Stimulated activated CD8-positive, alpha-beta memory T cell treated with anti-CD3 and anti-CD28 coated beads, Interleukin-7, amount 100 ng/mL, for 4 hours (primary cell): ENCODE measurements at regions not wholly inside any gene's neighbourhood (a gene's known extent, or its start where the extent isn't known, plus 50 kb on each side); places are given as distances from the start of the nearest gene placed in this dataset.

Experiments
- DNase-seq, 2 donors: peaks; one replicate each; pipeline ENCODE4 v3.0.0-alpha.2; 2020; ENCODE audit warnings: low read depth in 2 of 2

GRCh38 chr10:130463104-130463875 is 327.1 kb downstream of the GLRX3 start:
- DNase-seq, result no peak

GRCh38 chr10:130463876-130464364 is 327.7 kb downstream of the GLRX3 start:
- no peak for DNase-seq

DNA sequence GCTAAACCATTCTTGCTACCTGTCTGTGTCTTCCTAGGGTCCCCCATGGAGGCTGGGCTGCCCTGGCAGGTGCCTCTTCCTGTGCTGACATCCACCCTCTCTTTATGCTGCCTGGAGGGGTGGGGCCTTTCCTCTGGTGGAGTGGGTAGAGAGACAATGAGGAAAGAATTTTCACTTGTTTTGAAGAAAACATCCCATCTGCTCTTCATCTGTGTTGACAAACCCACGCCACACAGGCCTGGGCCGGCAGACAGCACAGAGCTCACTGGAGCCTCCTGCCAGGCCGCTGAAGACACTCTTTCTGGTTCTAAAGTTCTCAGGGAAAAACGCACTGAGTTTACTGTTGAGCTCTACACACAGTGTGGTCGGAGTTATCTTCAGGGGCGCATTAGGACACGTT is 328.2 kb downstream of the GLRX3 start:
- no peak for DNase-seq

- DNase-seq, result no peak
Observed at GRCh38 chr10:130466271-130466997, 330.2 kb downstream of the GLRX3 start.

- DNase-seq, result no peak
Observed at GRCh38 chr10:130470286-130470685, 334.1 kb downstream of the GLRX3 start.

DNA sequence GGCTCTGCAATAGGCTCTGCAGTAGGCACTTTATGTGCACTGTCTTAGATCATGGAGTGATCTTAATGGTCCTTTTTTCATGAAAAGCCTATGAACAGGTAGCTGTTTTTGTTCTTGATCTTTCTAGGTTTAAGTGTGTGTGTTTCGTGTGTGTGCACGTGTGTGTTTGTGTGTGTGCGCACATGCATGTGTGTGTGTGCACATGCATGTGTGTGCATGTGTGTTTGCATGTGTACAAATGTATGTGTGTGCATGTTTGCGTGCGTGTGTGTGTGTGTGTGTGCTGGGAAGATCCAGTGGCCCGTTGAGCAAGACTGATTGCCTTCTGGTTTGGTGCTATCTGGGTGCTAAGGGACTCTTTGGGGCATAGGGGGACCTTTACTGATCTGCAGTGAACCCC is 334.8 kb downstream of the GLRX3 start:
- DNase-seq, result no peak

GRCh38 chr10:130471486-130471885 is 335.3 kb downstream of the GLRX3 start:
- no peak for DNase-seq

DNA sequence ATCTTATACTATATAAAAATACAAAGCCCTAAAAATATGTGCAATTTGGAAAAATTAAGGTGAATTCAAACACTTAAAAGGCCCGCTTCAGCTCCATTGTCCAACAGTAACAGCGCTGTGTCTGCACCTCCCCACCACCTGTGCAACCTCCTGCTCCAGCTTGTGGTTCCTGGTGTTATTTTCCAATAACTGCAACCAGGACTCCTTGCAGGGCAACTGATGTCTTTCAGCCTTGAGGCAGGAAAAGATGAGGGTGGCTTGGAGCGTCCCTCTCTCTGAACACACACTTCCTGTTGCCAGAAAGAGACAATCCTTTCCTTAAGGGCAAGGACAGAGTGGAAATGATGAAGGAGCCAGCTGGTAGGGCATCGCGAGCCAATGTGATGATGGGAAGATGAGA is 336.0 kb downstream of the GLRX3 start:
- DNase-seq, result no peak

DNA sequence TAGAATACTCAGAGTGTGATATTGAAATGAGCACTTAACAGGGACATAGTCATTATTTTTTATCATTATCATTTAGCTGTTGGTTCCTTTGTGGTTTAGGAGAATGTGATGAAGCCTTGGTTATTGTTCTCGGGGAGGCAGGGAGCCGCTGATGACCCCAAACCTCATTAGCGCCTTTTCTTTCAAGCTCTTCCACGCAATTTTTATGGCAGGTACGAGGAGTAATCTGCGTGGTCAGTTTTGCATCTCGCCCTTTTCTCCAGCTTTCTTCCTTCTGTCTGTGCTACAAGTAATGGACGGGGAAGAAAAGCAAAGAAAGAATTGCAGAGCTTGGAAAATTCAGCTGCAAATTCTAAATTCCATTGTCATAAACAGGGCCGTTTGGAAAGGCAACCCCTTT is 338.4 kb downstream of the GLRX3 start:
- no peak for DNase-seq

- no peak for DNase-seq
Observed at GRCh38 chr10:130477360-130477759, 341.2 kb downstream of the GLRX3 start.

DNA sequence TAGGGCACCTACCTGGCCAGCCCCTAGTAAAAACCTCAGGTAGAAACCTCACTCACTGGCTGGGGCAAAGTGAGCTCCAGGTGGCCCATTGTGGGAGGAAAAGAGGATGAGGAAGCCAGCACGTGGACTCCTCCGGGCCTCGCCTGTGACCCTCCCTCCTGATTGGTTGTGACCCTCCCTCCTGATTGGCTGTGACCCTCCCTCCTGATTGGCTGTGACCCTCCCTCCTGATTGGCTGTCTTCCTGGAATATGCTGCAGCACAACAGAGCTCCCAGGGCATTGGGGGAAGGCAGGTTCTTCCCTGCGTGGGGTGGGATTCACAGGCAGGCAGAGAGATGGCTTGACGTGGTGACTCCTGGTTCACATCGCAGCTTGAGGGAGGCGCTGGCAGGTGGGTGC is 343.0 kb downstream of the GLRX3 start:
- no peak for DNase-seq

DNA sequence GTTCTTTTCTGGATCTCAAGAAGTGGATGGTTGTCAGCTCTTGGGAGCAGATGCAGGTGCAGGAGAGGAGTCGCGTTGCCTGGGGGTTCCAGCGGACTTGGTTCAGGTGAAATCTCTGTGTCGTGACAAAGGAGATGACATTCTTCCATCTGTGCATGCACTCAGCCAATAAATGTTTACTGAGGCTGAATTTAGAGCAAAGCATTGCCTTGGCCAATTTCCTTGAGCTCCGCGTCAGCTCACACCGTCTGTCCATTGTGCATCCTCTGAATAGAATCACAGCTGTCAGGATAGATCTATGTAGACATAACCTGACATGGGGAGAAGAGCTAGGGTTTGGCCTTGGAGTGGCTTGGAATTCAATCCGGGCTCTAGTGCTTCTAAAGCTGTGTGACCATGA is 343.7 kb downstream of the GLRX3 start:
- no peak for DNase-seq

DNA sequence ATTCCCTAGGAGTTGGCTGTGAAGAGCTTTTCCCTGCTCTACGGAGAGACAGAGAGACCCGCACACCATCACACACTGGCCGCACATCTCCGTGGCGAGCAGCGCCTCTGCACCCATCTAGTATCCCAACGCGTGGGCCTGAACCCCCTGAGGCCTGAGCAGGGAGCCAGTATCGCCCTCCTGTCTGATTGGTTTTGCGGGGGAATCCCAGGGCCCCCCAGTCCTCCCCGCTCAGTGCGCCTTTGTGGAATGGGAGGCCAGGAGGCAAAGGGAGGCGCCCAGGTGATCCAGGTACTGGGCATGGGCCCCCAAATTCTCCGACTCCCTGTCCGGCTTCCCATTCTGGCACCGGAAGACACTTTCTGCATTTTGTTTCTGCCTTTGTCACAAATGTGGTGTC is 344.3 kb downstream of the GLRX3 start:
- no peak for DNase-seq

- DNase-seq, result no peak
Observed at GRCh38 chr10:130481076-130481930, 345.1 kb downstream of the GLRX3 start.

GRCh38 chr10:130481936-130482335 is 345.7 kb downstream of the GLRX3 start:
- no peak for DNase-seq

DNA sequence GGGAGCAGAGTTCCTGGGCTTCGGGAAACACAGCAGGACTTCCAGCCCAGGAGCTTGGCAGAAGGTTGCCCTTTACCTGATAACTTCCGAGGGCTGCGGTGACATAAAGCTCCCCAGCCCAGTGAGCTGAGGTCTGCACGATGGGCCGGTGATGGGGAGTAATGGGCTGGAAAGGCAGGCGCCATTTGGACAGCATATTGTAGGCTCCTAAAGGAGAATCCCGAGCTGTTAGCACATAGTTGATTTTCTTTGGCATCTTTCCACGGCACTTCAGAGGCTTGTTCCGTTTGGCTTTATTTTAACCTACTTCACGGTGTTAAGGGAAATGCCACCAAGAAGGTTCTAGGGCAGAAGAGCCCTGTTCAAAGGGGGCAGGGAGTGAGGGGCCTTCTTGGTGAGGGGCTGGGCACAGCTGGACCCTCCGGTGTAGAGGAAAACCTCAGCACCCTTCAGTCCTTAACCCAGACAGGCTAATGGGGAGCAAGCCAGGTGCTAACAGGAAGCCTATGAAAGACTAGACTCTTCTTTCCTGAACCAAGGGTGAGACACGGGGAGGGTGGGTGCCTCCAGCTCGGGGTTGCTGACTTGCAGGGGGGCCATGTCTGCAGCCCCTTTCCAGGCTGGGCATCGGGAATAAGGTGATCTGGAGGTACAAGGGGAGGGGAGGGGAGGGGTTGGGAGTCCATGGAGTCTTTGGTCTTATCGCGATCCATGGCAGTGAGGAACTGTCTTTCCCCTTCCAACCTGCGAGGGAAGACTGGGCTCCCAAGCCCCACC is 347.7 kb downstream of the GLRX3 start:
- DNase-seq, result no peak

DNA sequence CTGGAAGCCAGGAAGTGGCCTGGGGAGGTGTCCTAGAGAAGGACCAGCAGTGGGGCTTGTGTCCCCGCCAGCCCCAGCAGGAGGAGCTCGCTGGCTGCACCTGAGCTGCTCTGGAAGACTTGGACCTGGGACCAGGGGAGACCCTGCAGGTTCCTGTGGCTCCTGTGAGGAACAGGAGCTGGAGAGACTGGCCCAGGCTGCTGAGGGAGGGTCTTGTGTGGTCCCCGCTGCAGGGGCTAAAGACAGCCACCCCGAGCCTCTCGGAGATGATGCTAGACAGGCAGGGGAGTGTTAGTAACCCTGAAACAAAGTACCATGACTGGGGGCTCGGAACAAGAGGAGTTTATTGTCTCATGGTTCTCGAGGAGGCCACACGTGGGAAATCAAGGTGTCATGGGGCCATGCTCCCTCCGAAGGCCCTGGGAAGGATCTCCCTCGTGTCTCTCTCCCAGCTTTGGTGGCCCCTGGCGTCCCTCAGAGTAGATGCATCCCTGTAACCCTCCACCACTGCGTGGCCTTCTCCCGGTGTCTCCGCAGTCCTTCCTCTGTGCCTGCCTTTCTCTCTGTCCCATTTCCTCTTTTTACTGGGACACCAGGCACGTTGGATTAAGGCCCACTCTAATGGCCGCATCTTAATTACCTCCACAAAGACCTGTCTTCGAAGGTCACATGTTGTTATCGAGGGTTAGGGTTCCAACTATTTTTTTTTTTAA is 348.4 kb downstream of the GLRX3 start:
- DNase-seq, result no peak

DNA sequence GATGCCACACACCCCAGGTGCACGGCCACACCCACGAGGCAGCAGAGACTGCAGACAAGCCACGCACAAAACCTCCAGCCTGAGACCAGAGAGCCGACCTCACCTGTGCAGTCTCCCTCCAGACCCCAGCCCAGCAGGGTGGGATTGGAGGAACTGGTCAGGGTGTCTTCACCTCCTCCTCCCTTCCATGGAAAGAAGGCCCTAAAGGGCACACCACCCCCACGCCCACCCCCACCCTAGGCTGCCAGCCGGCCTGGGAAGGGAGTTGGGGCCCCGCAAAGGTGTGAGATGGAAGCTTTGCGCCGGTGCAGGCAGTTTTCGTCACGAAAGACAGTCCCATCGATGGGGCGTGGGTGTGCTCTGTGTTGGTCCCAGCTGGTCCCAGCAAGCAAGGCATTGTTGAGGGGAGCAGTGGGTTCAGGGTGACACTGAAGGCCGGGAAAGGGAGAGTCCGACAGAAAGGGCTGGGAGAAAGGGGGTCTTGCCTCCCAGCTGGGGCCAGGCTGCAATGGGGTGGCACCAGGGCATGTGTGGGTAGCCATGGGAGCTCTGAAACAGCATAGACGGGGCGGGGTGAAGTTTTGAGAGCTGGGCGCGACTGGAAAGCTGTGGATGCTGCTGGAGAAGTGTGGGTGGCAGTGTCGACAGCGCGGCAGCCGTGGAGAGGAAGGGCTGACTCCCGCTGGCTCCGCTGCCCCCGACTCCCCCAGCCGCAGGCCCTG is 349.2 kb downstream of the GLRX3 start:
- DNase-seq, result no peak

- no peak for DNase-seq
Observed at GRCh38 chr10:130485958-130486895, 350.0 kb downstream of the GLRX3 start.
